Heart right ventricle (tissue), 16 donors: ENCODE measurements at regions not wholly inside any gene's neighbourhood (a gene's known extent, or its start where the extent isn't known, plus 50 kb on each side); places are given as distances from the start of the nearest gene placed in this dataset.

Experiments used
- ATAC-seq, 8 donors: fragments of 200-7000 bp; cut with Tn5 transposase; one replicate each; pipeline ENCODE4 v1.9.1; 2020; ENCODE audit warnings: mild to moderate bottlenecking in 8 of 8, moderate library complexity in 8 of 8, moderate number of reproducible peaks in 1 of 8
- DNase-seq, 2 donors: peaks; one replicate each; pipeline ENCODE4 v3.0.0-alpha.2; 2020
- H3K27ac ChIP-seq, 10 donors: fragments of 200-600 bp; sonication (generic) in 2 of 10; one replicate each; pipeline versions ENCODE4 v1.5.0 to v1.8.0; 2020 to 2022; ENCODE audit warnings: mild to moderate bottlenecking in 3 of 10
- H3K27me3 ChIP-seq, 7 donors: fragments of 200-600 bp; one replicate each; pipeline ENCODE4 v1.8.0; 2021 to 2022; ENCODE audit warnings: mild to moderate bottlenecking in 2 of 7
- H3K36me3 ChIP-seq, 9 donors: fragments of 200-600 bp; sonication (generic) in 1 of 9; one replicate each; pipeline versions ENCODE4 v1.5.0 to v1.8.0; 2020 to 2022; ENCODE audit warnings: mild to moderate bottlenecking in 2 of 9
- H3K4me1 ChIP-seq, 9 donors: fragments of 200-600 bp; sonication (generic) in 1 of 9; one replicate each; pipeline versions ENCODE4 v1.5.0 to v1.8.0; 2020 to 2022; ENCODE audit warnings: mild to moderate bottlenecking in 4 of 9
- H3K4me3 ChIP-seq, 10 donors: fragments of 200-600 bp; sonication (generic) in 2 of 10; one replicate each; pipeline versions ENCODE4 v1.5.0 to v1.8.0; 2020 to 2022; ENCODE audit warnings: mild to moderate bottlenecking in 7 of 10, moderate library complexity in 2 of 10
- H3K9me3 ChIP-seq, 11 donors: fragments of 200-600 bp in 10 of 11; sonication (generic) in 2 of 11; one replicate each; pipeline versions ENCODE4 v1.5.0 to v1.8.0; 2013 to 2022; ENCODE audit warnings: mild to moderate bottlenecking in 2 of 11, control low read depth in 1 of 11, moderate library complexity in 1 of 11
- WGBS, 2 donors: extraction: QIAGEN DNeasy Blood & Tissue Kit; methylation state at CpG; one replicate each; pipeline ENCODE4 v1.1.7; 2013; ENCODE audit warnings: inconsistent platforms in 1 of 2; 5-methylcytosine and 5-hydroxymethylcytosine counted together
- intact Hi-C, 10 donors: fragments of 100-400 bp; cut with DNase I; formaldehyde crosslinking; loops; one replicate each; pipeline versions ENCODE4 v1.11.1 to v1.14.2; 2022
- TF ChIP-seq, protein P1 (sequence below), 9 donors: fragments of 200-600 bp; sonication (generic) in 2 of 9; IDR thresholded peaks; one replicate each; pipeline versions ENCODE4 v1.5.0 to v1.8.0; 2021 to 2022; ENCODE audit warnings: antibody characterized with exemption in 9 of 9, mild to moderate bottlenecking in 5 of 9, moderate library complexity in 1 of 9
- donor health status: Arrhythmogenic right ventricular cardiomyopathy.
- donor health status: ischemic (EF 13 %, LVEDD 7.1; RV severe dilation, severe dysfunction).
- donor health status: healthy with polysubstance abuse.
- donor health status: DM: no; HTN: yes; CAD: no.
- donor health status: DM: no; HTN: no; CAD: no.
- donor health status: ischemic (EF 25% LVEDD 6.9; RV normal size, moderate dysfunction).
- donor health status: ischemic (EF 25% LVEDD 5.7; RV mildly dilated, moderate dysfunction).
- donor health status: healthy.
- donor health status: DM: yes; HTN: yes; CAD: no.
- donor health status: Ischemic cardiomyopathy.
- donor health status: ischemic (EF 35%, LVEDD 5.7; RV mildly dilated, moderate dysfunction).
- donor health status: nonischemic (EF 11% LVEDD 7.7; RV severe dilation, severe dysfunction).
- donor health status: DM: yes; HTN: yes; CAD: no.
- donor health status: PGD.
- donor health status: ischemic (EF 29% LVEDD 5.4; RV normal size, mild dysfunction).
- donor health status: nonischemic (EF 23%, LVEDD 6.1; RV moderate dilation, normal function).

DNA sequence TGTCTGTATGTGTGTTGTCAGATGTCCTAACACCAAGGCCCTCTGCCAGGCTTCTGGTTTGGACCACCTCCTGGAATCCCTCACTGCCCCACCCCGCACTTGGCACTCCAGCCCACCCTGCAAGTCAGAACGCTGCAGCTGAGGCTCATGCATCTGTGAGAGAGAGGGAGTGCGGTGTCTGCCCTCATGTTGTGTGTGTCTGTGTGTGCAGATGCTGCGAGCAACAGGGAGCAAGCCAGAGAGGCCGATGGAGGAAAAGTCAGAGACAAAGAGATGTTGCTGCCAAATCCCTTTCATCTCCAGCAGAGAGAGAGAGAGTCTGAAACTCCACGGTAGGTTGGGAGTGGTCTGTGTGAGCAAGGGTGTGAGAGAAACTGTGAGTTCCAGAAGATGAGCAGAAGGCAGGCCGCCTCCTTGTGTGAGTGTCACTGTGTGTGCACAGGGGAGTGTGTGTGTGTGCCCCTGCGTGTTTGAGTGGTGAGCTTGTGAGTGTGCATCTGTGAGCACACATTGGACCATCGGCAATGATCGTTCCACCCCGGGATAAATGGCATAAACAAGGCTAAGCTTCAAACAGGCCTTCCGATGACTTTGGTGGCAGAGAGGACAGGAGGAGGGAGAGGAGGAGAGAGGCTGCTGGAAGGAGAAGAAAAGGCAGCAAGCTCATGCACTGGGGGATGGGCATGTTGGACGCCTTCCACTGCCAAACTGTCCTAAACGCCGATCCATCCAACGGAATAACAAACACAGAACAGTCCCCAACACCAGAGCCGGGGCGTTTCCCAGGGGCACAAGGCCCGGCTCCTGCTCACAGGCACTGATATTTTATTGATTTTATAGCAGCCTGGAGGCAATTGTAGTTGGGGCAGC is 99.2 kb upstream of the GRIK3 start:
- Histone ChIP-seq H3K4me3 (no peak overlapping the region), H3K4me1 (no peaks in the 10 kb centered on the region), H3K36me3 (no peaks in the 10 kb centered on the region), H3K9me3 (no peaks in the 10 kb centered on the region), H3K27me3 (peaks cover 0 to 62% (median 32%) of the 10 kb centered on the region in 7 donors), H3K27ac (no peak overlapping the region)
- intact Hi-C loops, result loop anchor here in 1 of 10 donors (5.0 kb wide), 1 partner anchor 859 kb away; the partner anchor contains the start of gene SF3A3
- TF ChIP-seq, protein P1, sequence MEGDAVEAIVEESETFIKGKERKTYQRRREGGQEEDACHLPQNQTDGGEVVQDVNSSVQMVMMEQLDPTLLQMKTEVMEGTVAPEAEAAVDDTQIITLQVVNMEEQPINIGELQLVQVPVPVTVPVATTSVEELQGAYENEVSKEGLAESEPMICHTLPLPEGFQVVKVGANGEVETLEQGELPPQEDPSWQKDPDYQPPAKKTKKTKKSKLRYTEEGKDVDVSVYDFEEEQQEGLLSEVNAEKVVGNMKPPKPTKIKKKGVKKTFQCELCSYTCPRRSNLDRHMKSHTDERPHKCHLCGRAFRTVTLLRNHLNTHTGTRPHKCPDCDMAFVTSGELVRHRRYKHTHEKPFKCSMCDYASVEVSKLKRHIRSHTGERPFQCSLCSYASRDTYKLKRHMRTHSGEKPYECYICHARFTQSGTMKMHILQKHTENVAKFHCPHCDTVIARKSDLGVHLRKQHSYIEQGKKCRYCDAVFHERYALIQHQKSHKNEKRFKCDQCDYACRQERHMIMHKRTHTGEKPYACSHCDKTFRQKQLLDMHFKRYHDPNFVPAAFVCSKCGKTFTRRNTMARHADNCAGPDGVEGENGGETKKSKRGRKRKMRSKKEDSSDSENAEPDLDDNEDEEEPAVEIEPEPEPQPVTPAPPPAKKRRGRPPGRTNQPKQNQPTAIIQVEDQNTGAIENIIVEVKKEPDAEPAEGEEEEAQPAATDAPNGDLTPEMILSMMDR (IDR thresholded peaks at IDR 0.05), result no peak
- DNase-seq (no peak), ATAC-seq (no peak)
- WGBS, 2 donors, result 70 to 75% methylated on average over 19 of the region's 19 CpGs

DNA sequence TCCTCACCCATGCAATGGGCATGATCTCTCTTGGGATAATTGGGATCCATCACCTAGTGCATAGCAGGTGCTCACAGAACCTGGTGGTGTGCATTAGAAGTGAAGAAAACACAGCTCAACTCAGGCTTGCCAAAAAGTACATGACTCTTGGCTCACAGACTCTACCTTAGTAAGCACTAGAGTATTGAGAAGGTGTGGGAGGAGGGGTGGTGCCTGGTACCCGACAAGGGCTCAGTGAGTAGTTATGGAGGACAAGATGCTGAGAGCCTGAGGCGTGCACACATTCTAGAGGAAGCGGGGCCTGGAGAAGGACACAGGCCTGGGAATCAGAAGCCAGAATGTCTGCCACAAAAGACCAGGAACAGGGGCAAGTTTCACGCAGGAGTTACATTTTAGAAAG is 100.3 kb upstream of the GRIK3 start:
- Histone ChIP-seq H3K4me1 (no peaks in the 10 kb centered on the region), H3K36me3 (no peaks in the 10 kb centered on the region), H3K27me3 (peaks cover 0 to 53% (median 30%) of the 10 kb centered on the region in 7 donors), H3K4me3 (no peak overlapping the region), H3K9me3 (no peaks in the 10 kb centered on the region), H3K27ac (no peak overlapping the region)
- intact Hi-C loops, result loop anchor here in 1 of 10 donors (5.0 kb wide), 1 partner anchor 858 kb away; the partner anchor contains the start of gene SF3A3
- ATAC-seq (no peak), DNase-seq (no peak)
- TF ChIP-seq, protein P1 (IDR thresholded peaks at IDR 0.05), result no peak
- WGBS, 2 donors, result 71 to 77% methylated on average over 4 of the region's 4 CpGs

DNA sequence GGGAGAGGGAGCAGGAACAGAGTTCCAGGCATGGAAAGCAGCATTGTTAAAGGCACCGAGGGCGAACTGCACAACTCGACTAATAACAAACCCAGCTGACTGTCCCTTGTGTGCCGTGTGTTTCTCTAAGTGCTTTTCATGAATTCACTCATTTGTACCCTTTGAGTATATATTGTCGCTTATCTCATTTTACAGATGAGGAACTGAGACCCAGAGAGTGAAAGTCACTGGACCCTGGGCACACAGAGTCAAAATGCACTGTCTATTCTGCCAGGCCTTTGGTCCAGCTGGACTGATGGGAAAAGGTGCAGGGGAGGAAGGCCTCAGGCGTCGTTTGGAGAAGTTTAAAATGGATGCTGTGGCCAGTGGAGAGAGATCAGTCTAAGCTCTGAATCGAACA is 100.7 kb upstream of the GRIK3 start:
- no peaks in the 10 kb centered on the region for H3K36me3 ChIP-seq
- intact Hi-C loops, result no loop called here
- 79 to 80% methylated on average over 8 of the region's 8 CpGs for WGBS, 2 donors
- ATAC-seq (no peak), DNase-seq (no peak)
- no peak overlapping the region for H3K27ac ChIP-seq
- H3K27me3 ChIP-seq, result peaks cover 0 to 53% (median 28%) of the 10 kb centered on the region in 7 donors
- H3K4me3 ChIP-seq, result no peak overlapping the region
- no peaks in the 10 kb centered on the region for H3K9me3 ChIP-seq
- no peaks in the 10 kb centered on the region for H3K4me1 ChIP-seq
- TF ChIP-seq, protein P1 (IDR thresholded peaks at IDR 0.05), result no peak

DNA sequence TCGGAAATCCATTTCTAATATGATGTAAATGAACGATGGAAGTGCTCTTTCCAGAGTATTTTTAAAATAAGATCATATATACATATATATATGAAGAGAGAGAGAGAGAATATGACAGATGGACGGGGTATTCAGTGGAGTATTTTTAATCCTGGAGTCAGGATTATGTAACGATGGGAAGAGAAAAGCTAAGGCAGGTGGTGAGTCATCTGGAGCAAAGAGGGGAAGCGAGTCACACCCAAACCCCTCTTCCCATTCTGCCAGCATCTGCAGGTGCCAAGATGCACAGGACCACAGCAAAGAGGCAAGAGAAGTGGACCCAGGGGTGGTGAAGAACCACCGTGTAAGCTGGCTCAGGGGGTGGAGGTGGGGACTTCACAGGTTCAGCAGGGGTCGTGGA is 102.7 kb upstream of the GRIK3 start:
- Histone ChIP-seq H3K27ac (no peak overlapping the region), H3K4me3 (no peak overlapping the region), H3K9me3 (no peaks in the 10 kb centered on the region), H3K27me3 (peaks cover 0 to 55% (median 28%) of the 10 kb centered on the region in 7 donors), H3K4me1 (no peaks in the 10 kb centered on the region), H3K36me3 (no peaks in the 10 kb centered on the region)
- TF ChIP-seq, protein P1 (IDR thresholded peaks at IDR 0.05), result no peak
- DNase-seq (no peak), ATAC-seq (no peak)
- intact Hi-C loops, result no loop called here
- WGBS, 2 donors, result 50 to 52% methylated on average over 7 of the region's 7 CpGs
